ENCODE measurements at regions not wholly inside any gene's neighbourhood (a gene's known extent, or its start where the extent isn't known, plus 50 kb on each side); places are given as distances from the start of the nearest gene placed in this dataset.

- TF ChIP-seq POLR2AphosphoS5 (IDR thresholded peaks at IDR 0.05) (no peak), POLR2A (IDR thresholded peaks at IDR 0.05) (no peak), CTCF (IDR thresholded peaks at IDR 0.05) (no peak)
Observed at GRCh38 chr13:65854431-65854830, 1375.7 kb downstream of the PCDH9 start.

All from prostate gland (tissue), 2 donors.